Endothelial cell (in vitro differentiated cells): ENCODE measurements at regions not wholly inside any gene's neighbourhood (a gene's known extent, or its start where the extent isn't known, plus 50 kb on each side); places are given as distances from the start of the nearest gene placed in this dataset.

Source experiments
- DNase-seq: peaks from one replicate; pipeline ENCODE4 v3.0.0; 2021; ENCODE audit warnings: low spot score
- H3K27ac Mint-ChIP-seq: one replicate; pipeline ENCODE4 v1.8.0; 2021; ENCODE audit warnings: mixed read lengths, inconsistent platforms; ENCODE audit not compliant: unreplicated experiment
- H3K27me3 Mint-ChIP-seq: one replicate; pipeline ENCODE4 v1.8.0; 2021; ENCODE audit warnings: mild to moderate bottlenecking, moderate library complexity, mixed read lengths, inconsistent platforms; ENCODE audit not compliant: unreplicated experiment
- H3K36me3 Mint-ChIP-seq: one replicate; pipeline ENCODE4 v1.8.0; 2021; ENCODE audit warnings: mild to moderate bottlenecking, low read depth, mixed read lengths, inconsistent platforms; ENCODE audit not compliant: unreplicated experiment
- H3K4me1 Mint-ChIP-seq: one replicate; pipeline ENCODE4 v1.8.0; 2021; ENCODE audit warnings: mild to moderate bottlenecking, mixed read lengths, inconsistent platforms; ENCODE audit not compliant: unreplicated experiment
- H3K4me3 Mint-ChIP-seq: one replicate; pipeline ENCODE4 v1.8.0; 2021; ENCODE audit warnings: mild to moderate bottlenecking, mixed read lengths, inconsistent platforms; ENCODE audit not compliant: unreplicated experiment
- H3K9me3 Mint-ChIP-seq: one replicate; pipeline ENCODE4 v1.8.0; 2021; ENCODE audit warnings: mixed read lengths, inconsistent platforms; ENCODE audit not compliant: unreplicated experiment
- TF ChIP-seq, protein P1 (sequence below): fragments of 200-600 bp; sonication (generic); IDR thresholded peaks from one replicate; pipeline ENCODE4 v1.5.0; 2021; ENCODE audit warnings: antibody characterized with exemption; ENCODE audit not compliant: unreplicated experiment

DNA sequence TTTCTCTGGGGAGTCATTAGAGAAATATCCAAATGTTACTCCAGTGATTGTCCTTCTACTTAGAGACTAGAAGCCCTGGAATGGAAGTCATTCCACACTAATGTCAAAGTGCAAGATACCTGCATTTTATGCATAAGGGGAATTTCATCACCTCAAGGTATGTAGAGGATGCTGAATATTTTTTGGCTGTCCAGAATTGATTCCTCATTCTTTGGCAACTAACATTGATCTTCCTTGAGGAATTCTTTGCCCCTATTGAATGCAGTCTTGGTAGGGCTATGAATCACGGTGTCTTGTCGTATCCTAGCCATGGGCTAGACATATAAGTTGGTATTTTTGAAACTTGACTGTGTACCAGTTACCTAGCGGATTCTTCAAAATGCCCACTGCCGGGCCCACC lies 271.1 kb downstream of the CNTN3 start:
- TF ChIP-seq, protein P1, sequence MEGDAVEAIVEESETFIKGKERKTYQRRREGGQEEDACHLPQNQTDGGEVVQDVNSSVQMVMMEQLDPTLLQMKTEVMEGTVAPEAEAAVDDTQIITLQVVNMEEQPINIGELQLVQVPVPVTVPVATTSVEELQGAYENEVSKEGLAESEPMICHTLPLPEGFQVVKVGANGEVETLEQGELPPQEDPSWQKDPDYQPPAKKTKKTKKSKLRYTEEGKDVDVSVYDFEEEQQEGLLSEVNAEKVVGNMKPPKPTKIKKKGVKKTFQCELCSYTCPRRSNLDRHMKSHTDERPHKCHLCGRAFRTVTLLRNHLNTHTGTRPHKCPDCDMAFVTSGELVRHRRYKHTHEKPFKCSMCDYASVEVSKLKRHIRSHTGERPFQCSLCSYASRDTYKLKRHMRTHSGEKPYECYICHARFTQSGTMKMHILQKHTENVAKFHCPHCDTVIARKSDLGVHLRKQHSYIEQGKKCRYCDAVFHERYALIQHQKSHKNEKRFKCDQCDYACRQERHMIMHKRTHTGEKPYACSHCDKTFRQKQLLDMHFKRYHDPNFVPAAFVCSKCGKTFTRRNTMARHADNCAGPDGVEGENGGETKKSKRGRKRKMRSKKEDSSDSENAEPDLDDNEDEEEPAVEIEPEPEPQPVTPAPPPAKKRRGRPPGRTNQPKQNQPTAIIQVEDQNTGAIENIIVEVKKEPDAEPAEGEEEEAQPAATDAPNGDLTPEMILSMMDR = no peak
- Mint-ChIP-seq H3K4me3 (no peak overlapping the region), H3K27ac (no peak overlapping the region), H3K36me3 (no peaks in the 10 kb centered on the region), H3K9me3 (no peaks in the 10 kb centered on the region), H3K4me1 (no peaks in the 10 kb centered on the region), H3K27me3 (no peaks in the 10 kb centered on the region)
- no peak for DNase-seq

DNA sequence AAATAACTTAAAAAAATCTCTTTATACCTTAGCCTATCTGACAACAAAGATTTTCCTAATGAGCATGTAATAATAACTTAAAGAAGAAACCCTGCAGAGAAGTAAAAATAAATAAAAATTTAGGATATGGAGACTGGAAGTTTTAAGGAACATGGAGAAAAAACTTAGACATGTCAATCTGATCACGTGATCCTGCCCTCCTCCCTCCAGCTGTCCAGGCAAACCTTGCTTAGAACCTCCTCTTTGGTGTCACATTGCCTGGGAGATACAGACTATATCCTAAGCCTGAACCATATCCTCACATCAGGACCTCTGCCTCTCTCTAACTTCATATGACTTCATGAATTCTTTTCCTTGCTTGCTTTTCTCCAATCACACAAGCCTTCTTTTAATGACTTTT lies 275.5 kb downstream of the CNTN3 start:
- peaks cover 1% of the 10 kb centered on the region for H3K27me3 Mint-ChIP-seq
- no peak overlapping the region for H3K27ac Mint-ChIP-seq
- no peaks in the 10 kb centered on the region for H3K4me1 Mint-ChIP-seq
- TF ChIP-seq, protein P1 = no peak
- DNase-seq = no peak
- no peaks in the 10 kb centered on the region for H3K9me3 Mint-ChIP-seq
- no peak overlapping the region for H3K4me3 Mint-ChIP-seq
- H3K36me3 Mint-ChIP-seq = no peaks in the 10 kb centered on the region

DNA sequence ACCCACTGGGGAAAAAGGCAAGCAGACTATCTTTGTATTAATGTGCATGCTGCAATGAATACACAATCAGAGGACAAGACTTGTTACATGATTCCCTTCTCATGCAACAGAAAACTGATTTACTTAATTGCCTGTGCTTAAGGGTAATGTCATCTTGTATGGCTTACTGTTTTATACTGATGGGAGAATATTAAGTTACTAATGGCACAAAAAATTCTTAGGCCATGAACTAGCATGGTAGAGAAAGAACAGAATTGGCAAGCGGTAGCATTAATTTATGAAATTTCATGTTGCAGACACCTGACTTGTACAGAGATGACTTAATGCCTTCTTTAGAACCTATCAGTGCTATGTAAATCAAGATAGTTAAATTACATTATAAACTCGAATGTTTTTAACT lies 282.3 kb downstream of the CNTN3 start:
- DNase-seq = no peak
- Mint-ChIP-seq H3K4me3 (no peak overlapping the region), H3K4me1 (no peaks in the 10 kb centered on the region), H3K27me3 (peaks cover 1% of the 10 kb centered on the region), H3K27ac (no peak overlapping the region), H3K9me3 (no peaks in the 10 kb centered on the region), H3K36me3 (no peaks in the 10 kb centered on the region)
- TF ChIP-seq, protein P1 = no peak

DNA sequence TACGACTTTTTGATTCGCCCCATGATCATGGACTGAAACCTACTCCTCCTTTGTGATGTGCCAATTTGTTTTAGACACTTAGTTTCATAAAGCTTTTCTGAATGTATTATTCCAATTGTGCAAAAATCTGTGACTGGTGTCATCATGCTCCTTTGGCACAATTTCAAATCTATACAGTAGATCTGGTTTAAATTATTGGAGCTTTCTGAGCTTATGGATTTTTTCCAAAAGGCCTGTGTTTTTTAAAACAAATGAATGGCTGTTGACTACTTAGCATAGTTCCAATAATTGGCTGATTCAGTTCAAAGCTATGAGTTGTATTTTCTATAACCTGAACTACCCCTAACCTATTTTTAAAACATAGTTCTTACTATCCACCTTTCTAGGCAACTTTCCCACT lies 282.7 kb downstream of the CNTN3 start:
- TF ChIP-seq, protein P1 = no peak
- Mint-ChIP-seq H3K9me3 (no peaks in the 10 kb centered on the region), H3K4me3 (no peak overlapping the region), H3K36me3 (no peaks in the 10 kb centered on the region), H3K27me3 (peaks cover 1% of the 10 kb centered on the region), H3K4me1 (no peaks in the 10 kb centered on the region), H3K27ac (no peak overlapping the region)
- no peak for DNase-seq

DNA sequence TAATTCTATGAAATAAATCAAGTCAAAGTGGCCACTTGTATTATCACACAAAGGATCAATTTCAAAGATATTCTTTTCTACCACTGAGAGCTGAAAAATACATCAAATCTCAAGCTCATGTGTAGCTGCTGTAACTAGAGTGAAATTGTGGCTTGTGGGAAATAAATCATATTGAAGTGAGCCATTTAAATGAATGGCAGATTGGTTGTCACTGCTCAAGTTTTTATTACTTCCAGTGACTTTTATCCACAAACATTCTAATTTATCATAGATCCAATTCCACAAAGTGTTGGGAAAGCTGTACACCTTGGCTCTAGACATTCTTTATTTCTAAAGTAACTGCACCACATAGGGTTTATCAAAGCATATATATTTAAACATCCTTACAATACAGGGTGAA lies 285.4 kb downstream of the CNTN3 start:
- no peaks in the 10 kb centered on the region for H3K4me1 Mint-ChIP-seq
- H3K27me3 Mint-ChIP-seq = no peaks in the 10 kb centered on the region
- no peak overlapping the region for H3K4me3 Mint-ChIP-seq
- no peak overlapping the region for H3K27ac Mint-ChIP-seq
- DNase-seq = no peak
- no peaks in the 10 kb centered on the region for H3K36me3 Mint-ChIP-seq
- TF ChIP-seq, protein P1 = no peak
- no peaks in the 10 kb centered on the region for H3K9me3 Mint-ChIP-seq
